ENCODE measurements at regions not wholly inside any gene's neighbourhood (a gene's known extent, or its start where the extent isn't known, plus 50 kb on each side); places are given as distances from the start of the nearest gene placed in this dataset.

GRCh38 chr3:98954791-98955604 lies 53.5 kb upstream of the DCBLD2 start:
- TF ChIP-seq CTCF (IDR thresholded peaks at IDR 0.05) (no peak), POLR2A (IDR thresholded peaks at IDR 0.05) (no peak)

Measured in uterus (tissue), 2 donors.